ENCODE measurements at regions not wholly inside any gene's neighbourhood (a gene's known extent, or its start where the extent isn't known, plus 50 kb on each side); places are given as distances from the start of the nearest gene placed in this dataset.
"Not testable (repeated sequence)": the region's sequence is repeated elsewhere in the genome, so short reads cannot be mapped to it uniquely, and the experiment has no call there.

DNA sequence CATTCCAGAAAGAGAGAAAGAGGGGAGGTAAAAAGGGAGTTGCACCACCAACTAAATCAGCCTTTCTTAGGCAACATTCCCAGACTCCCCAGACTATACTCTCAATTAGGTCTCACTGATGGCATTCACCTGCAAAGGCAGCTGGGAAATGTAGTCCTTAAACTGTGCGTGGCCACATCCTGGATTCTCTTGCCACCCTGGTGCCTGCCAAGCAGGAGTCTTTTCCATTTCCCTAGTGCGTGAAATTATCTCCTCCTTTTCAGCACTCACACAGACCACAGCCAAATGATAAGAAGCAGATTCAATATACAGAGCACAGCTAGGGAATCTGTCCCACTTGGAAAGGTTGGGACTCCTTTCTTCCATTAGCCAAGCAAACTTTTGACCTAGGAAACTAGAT, 298.0 kb downstream of the ANAPC1 start:
- TF ChIP-seq, protein P1, sequence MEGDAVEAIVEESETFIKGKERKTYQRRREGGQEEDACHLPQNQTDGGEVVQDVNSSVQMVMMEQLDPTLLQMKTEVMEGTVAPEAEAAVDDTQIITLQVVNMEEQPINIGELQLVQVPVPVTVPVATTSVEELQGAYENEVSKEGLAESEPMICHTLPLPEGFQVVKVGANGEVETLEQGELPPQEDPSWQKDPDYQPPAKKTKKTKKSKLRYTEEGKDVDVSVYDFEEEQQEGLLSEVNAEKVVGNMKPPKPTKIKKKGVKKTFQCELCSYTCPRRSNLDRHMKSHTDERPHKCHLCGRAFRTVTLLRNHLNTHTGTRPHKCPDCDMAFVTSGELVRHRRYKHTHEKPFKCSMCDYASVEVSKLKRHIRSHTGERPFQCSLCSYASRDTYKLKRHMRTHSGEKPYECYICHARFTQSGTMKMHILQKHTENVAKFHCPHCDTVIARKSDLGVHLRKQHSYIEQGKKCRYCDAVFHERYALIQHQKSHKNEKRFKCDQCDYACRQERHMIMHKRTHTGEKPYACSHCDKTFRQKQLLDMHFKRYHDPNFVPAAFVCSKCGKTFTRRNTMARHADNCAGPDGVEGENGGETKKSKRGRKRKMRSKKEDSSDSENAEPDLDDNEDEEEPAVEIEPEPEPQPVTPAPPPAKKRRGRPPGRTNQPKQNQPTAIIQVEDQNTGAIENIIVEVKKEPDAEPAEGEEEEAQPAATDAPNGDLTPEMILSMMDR (IDR thresholded peaks at IDR 0.05): not testable (repeated sequence)
- TF ChIP-seq SIN3A (IDR thresholded peaks at IDR 0.05; ENCODE audit: borderline replicate concordance, insufficient read depth, low read depth, low read length); TCF7L2 (IDR thresholded peaks at IDR 0.05; ENCODE audit: low read depth, low read length): not testable (repeated sequence)
